ENCODE measurements at regions not wholly inside any gene's neighbourhood (a gene's known extent, or its start where the extent isn't known, plus 50 kb on each side); places are given as distances from the start of the nearest gene placed in this dataset.

GRCh38 chr12:108054496-108054895 lies 74.6 kb upstream of the WSCD2 start:
- TF ChIP-seq CEBPB (IDR thresholded peaks at IDR 0.05): no peak
- TF ChIP-seq, protein P1, sequence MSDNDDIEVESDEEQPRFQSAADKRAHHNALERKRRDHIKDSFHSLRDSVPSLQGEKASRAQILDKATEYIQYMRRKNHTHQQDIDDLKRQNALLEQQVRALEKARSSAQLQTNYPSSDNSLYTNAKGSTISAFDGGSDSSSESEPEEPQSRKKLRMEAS (IDR thresholded peaks at IDR 0.05): no peak
- TF ChIP-seq YY1 (IDR thresholded peaks at IDR 0.05; ENCODE audit: low read depth): no peak

All from Ishikawa (cell line).